Coronary artery (tissue), 2 donors: ENCODE measurements at regions not wholly inside any gene's neighbourhood (a gene's known extent, or its start where the extent isn't known, plus 50 kb on each side); places are given as distances from the start of the nearest gene placed in this dataset.

ENCODE experiments used
- DNase-seq: peaks from one replicate; pipeline ENCODE4 v3.0.0-alpha.2; 2017; ENCODE audit warnings: low spot score
- H3K27ac ChIP-seq, 2 donors: fragments of 200-600 bp; sonication (generic); one replicate each; pipeline ENCODE4 v1.5.1; 2016 to 2019
- H3K4me3 ChIP-seq: fragments of 200-600 bp; sonication (generic); 2 replicates; pipeline ENCODE4 v1.5.1; 2016; ENCODE audit warnings: mild to moderate bottlenecking, moderate library complexity
- TF ChIP-seq, protein P1 (sequence below): fragments of 200-600 bp; sonication (generic); IDR thresholded peaks from one replicate; pipeline ENCODE4 v1.5.1; 2019; ENCODE audit warnings: antibody characterized with exemption

DNA sequence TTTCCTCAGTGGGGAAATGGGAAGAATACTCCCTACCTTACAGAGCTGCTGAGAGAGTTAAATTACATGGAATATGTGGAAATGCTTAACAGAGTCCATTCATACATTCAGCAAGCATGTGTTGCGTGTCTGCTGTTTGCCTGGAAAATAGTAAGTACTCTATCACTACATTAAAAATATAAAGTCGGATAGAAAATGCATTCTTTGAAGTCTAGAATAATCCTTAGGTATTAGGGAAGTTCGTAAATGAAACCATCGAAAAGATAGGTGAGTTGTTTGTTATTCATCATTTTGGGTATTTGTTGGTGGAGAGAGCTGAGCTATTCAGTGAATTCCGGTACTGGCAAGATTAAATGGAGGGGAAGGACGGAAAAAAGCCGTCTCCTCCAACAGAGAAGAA lies 200.1 kb downstream of the OPA1 start:
- H3K4me3 ChIP-seq, result no peak overlapping the region
- TF ChIP-seq, protein P1, sequence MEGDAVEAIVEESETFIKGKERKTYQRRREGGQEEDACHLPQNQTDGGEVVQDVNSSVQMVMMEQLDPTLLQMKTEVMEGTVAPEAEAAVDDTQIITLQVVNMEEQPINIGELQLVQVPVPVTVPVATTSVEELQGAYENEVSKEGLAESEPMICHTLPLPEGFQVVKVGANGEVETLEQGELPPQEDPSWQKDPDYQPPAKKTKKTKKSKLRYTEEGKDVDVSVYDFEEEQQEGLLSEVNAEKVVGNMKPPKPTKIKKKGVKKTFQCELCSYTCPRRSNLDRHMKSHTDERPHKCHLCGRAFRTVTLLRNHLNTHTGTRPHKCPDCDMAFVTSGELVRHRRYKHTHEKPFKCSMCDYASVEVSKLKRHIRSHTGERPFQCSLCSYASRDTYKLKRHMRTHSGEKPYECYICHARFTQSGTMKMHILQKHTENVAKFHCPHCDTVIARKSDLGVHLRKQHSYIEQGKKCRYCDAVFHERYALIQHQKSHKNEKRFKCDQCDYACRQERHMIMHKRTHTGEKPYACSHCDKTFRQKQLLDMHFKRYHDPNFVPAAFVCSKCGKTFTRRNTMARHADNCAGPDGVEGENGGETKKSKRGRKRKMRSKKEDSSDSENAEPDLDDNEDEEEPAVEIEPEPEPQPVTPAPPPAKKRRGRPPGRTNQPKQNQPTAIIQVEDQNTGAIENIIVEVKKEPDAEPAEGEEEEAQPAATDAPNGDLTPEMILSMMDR, result no peak
- no peak for DNase-seq
- no peak overlapping the region for H3K27ac ChIP-seq

DNA sequence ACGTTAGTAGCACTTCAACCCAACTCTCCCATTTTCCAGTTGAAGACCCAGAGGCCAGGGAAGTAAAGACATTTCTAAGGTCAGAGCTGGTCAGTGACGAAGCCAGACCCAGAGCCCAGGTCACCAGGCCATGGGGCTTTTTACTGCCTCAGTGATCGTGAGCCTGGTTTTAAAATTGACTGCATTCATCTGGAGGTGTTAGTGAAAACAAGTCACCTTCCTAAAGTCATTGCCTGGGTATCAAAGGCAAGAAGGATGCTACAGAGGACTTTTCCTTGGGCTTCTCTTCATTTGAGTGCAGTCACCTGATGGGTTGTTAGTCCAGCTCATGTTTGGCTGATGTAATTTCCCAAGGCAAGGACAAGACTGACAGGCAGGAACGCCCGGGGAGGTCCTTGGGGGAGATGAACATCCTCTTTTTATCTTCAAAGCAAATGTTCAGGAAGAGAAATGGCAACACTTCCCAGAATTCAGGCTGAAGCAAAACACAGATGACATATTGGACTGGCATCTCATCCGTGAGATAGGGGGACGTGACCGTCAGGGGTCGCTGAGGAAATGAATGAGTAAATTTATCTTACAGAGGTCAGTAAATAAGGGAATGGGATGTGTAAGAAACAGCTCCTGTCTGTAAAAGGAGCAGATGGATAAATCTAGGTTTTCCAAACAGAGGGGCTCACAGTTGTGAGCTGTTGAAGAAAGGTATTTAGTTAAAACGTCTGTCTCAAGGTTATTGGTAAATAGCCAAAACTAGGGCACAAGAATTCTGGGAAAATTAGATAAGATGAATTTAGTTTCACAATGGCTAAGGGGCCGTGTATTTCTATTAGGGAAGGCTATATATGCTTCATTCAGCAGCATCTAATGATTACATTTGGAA lies 201.2 kb downstream of the OPA1 start:
- no peak for DNase-seq
- TF ChIP-seq, protein P1, result no peak
- Histone ChIP-seq H3K27ac (no peak overlapping the region), H3K4me3 (no peak overlapping the region)

DNA sequence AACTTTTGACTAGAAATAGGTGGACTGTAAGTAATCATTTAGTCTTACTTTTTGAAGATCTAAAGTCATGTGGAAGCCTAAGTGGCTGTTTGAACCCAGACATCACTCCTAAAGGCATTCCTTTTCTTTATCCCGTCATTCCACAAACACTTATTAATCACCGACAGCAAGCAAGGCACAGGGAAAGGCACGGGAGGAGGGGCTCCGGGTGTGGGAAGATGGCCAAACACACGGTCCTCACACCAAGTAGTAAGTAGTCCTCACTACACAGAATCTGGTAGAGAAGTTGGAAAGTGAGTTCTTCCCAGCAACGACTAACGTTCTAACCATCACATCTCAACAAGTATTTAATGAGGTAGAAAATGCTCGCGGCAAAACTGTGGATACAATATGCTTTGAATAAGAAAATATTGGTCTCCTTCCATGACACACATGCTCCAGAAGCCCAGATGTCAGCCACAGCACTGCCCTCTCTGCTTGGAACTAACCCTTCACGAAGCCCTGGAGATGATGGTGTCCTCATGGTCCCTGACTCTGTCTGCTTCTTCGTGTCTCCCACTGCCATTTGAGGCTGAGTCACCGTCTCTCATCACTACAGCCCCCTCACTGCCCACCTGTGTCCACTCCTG lies 202.2 kb downstream of the OPA1 start:
- DNase-seq, result no peak
- TF ChIP-seq, protein P1, result no peak
- no peak overlapping the region for H3K27ac ChIP-seq
- no peak overlapping the region for H3K4me3 ChIP-seq

DNA sequence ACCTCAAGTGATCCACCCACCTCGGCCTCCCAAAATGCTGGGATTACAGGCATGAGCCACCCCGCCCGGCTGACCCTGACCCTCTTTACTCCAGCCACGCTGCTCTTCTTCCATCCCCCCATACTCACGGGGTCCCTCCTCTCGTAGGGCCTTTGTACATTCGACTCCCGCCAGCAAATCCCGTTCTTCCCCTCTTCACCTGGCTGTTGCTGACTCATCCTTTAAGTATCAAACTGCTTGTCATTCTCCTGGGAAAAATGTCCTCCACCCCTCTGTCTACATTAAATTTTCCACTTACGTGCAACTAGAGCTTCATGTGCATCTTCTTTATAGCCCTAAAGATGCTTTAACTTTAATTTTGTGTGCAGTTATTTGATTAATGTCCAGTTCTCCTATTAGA lies 203.1 kb downstream of the OPA1 start:
- no peak for DNase-seq
- TF ChIP-seq, protein P1, result no peak
- Histone ChIP-seq H3K4me3 (no peak overlapping the region), H3K27ac (no peak overlapping the region)

DNA sequence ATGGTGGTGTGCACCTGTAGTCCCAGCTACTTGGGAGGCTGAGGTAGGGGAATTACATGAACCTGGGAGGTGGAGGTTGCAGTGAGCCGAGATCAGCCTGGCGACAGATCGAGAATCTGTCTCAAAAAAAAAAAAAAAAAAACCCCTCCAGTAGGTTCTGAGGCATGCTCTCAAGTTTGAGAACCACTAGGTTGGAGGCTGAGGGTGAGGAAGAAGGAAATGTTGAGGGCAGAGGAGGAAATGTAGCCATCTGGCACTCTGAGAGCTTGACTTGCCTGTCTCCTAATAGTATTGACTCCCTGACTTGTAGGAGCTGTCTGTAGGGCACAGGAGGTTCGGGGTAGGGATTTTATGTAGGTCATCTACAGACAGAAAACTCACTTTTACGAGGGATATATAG lies 204.6 kb downstream of the OPA1 start:
- no peak for DNase-seq

DNA sequence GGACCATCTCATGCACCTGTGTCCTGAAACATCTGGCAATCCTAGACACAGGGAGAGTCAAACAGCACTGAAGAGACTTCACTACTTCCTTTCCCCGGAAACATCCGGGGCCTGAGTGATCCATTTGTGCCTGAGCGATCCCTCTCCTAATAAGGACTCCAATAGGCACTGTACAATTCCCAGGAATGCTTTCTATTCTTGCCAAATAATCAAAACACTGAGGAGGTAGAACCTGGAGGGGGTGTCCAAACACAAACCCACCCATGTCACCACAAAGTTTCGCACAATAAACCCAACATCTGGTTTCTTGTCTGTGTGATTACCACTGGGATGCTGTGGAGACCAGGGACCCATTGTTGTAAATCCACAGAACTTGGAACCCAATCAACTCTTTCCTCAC lies 205.0 kb downstream of the OPA1 start:
- DNase-seq, result no peak
- TF ChIP-seq, protein P1, result no peak
- Histone ChIP-seq H3K27ac (no peak overlapping the region), H3K4me3 (no peak overlapping the region)

More for the DNA sequence above, 204.6 kb downstream of the OPA1 start:
- TF ChIP-seq, protein P1, result no peak
- H3K27ac ChIP-seq, result no peak overlapping the region
- no peak overlapping the region for H3K4me3 ChIP-seq
